ENCODE measurements at regions not wholly inside any gene's neighbourhood (a gene's known extent, or its start where the extent isn't known, plus 50 kb on each side); places are given as distances from the start of the nearest gene placed in this dataset.

GRCh38 chr17:37842401-37842800, 81.8 kb upstream of the TBC1D3K start:
- no peaks in the 10 kb centered on the region for H3K9me3 ChIP-seq
- H3K36me3 ChIP-seq: no peaks in the 10 kb centered on the region
- intact Hi-C loops (cut with DNase I; ENCODE audit: low total_unique reads) (no loop called here), in situ Hi-C loops (cut with MboI; ENCODE audit: low sequenced_read_pairs in 4 of 4) (loop anchor here in 1 of 4 donors (25.0 kb wide), 1 partner anchor 105 kb away; the partner anchor contains the start of gene HNF1B)
- no peak overlapping the region for H3K4me3 ChIP-seq
- TF ChIP-seq POLR2A (IDR thresholded peaks at IDR 0.05) (no peak), CTCF (IDR thresholded peaks at IDR 0.05 in 4 of 5, conservative IDR thresholded peaks at IDR 0.05 in 1 of 5) (no peak)
- no peak overlapping the region for H3K27ac ChIP-seq
- peaks cover 6 to 13% (median 9%) of the 10 kb centered on the region in 3 donors for H3K27me3 ChIP-seq
- DNase-seq (no peak), ATAC-seq (no peak)
- H3K4me1 ChIP-seq: no peaks in the 10 kb centered on the region

GRCh38 chr17:37841232-37841631, 83.0 kb upstream of the TBC1D3K start:
- ATAC-seq (no peak), DNase-seq (no peak)
- Histone ChIP-seq H3K9me3 (no peaks in the 10 kb centered on the region), H3K27ac (no peak overlapping the region), H3K4me1 (no peaks in the 10 kb centered on the region), H3K4me3 (no peak overlapping the region), H3K27me3 (peaks cover 6 to 13% (median 9%) of the 10 kb centered on the region in 3 donors), H3K36me3 (no peaks in the 10 kb centered on the region)
- TF ChIP-seq POLR2A (IDR thresholded peaks at IDR 0.05) (no peak), CTCF (IDR thresholded peaks at IDR 0.05 in 4 of 5, conservative IDR thresholded peaks at IDR 0.05 in 1 of 5) (no peak)
- in situ Hi-C loops (cut with MboI; ENCODE audit: low sequenced_read_pairs in 4 of 4): loop anchor here in 1 of 4 donors (25.0 kb wide), 1 partner anchor 104 kb away; the partner anchor contains the start of gene HNF1B
- intact Hi-C loops (cut with DNase I; ENCODE audit: low total_unique reads): no loop called here

GRCh38 chr17:37840576-37840975, 83.6 kb upstream of the TBC1D3K start:
- Histone ChIP-seq H3K4me1 (no peaks in the 10 kb centered on the region), H3K27me3 (peaks cover 6 to 13% (median 9%) of the 10 kb centered on the region in 3 donors), H3K9me3 (no peaks in the 10 kb centered on the region), H3K4me3 (no peak overlapping the region), H3K36me3 (no peaks in the 10 kb centered on the region), H3K27ac (no peak overlapping the region)
- in situ Hi-C loops (cut with MboI; ENCODE audit: low sequenced_read_pairs in 4 of 4): loop anchor here in 1 of 4 donors (25.0 kb wide), 1 partner anchor 103 kb away; the partner anchor contains the start of gene HNF1B
- ATAC-seq: no peak
- DNase-seq: no peak
- TF ChIP-seq CTCF (IDR thresholded peaks at IDR 0.05 in 4 of 5, conservative IDR thresholded peaks at IDR 0.05 in 1 of 5): no peak
- no peak for TF ChIP-seq POLR2A (IDR thresholded peaks at IDR 0.05)
- intact Hi-C loops (cut with DNase I; ENCODE audit: low total_unique reads): no loop called here

GRCh38 chr17:37839196-37839978, 84.8 kb upstream of the TBC1D3K start:
- Histone ChIP-seq H3K4me1 (no peaks in the 10 kb centered on the region), H3K27ac (no peak overlapping the region), H3K4me3 (no peak overlapping the region), H3K36me3 (no peaks in the 10 kb centered on the region), H3K9me3 (no peaks in the 10 kb centered on the region), H3K27me3 (peaks cover 2 to 8% (median 5%) of the 10 kb centered on the region in 3 donors)
- ATAC-seq (no peak), DNase-seq (no peak)
- intact Hi-C loops (cut with DNase I; ENCODE audit: low total_unique reads): no loop called here
- TF ChIP-seq POLR2A (IDR thresholded peaks at IDR 0.05) (no peak), CTCF (IDR thresholded peaks at IDR 0.05 in 4 of 5, conservative IDR thresholded peaks at IDR 0.05 in 1 of 5) (no peak)
- in situ Hi-C loops (cut with MboI; ENCODE audit: low sequenced_read_pairs in 4 of 4): loop anchor here in 1 of 4 donors (25.0 kb wide), 1 partner anchor 102 kb away; the partner anchor contains the start of gene HNF1B

Measured in gastrocnemius medialis (tissue), 4 donors.